ENCODE measurements at regions not wholly inside any gene's neighbourhood (a gene's known extent, or its start where the extent isn't known, plus 50 kb on each side); places are given as distances from the start of the nearest gene placed in this dataset.

DNA sequence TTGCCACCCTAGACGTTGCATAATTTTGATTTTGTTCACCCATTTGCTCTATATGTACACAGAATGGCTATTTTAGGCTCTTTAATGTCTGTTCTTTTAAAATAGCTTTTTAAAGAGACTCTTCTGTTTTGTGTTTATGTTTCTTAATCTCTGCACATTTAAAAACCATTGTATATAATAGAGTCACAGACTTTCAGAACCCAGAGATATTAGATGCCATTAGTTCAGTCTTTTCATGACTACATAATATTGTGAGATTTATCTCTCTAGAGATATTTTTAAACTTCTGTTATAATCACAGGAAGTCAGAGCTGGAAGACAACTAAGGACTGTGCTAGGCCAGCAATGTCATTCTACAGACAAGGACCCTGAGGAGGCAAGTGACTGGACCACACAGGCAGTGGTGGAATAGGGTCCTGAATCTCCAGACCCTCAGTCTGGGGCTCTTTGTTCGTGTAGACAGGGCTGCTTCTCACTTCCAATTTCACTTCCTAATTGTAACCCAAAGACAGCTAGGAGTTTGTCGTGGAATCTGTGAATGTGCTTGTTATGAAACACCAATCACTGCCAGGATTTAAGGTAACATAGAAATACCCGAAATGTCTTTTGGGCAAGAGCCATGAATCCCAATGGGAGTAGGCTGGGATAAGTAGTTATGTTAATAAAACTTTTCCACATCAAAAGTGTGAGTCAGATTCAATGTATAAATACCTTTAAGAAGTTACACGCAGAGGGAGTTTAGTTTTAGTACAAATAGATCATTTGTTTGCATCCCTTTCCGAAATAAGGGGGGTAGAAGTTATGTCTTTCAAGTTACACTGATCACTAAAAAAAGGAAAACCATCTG lies 165.2 kb upstream of the ROPN1 start:
- TF ChIP-seq CTCF (IDR thresholded peaks at IDR 0.05) (no peak), POLR2A (IDR thresholded peaks at IDR 0.05) (no peak)

Data from Peyer's patch (tissue), 4 donors.